ENCODE measurements at regions not wholly inside any gene's neighbourhood (a gene's known extent, or its start where the extent isn't known, plus 50 kb on each side); places are given as distances from the start of the nearest gene placed in this dataset.

- no peak for DNase-seq (ENCODE audit: low read depth)
Measured at GRCh38 chr19:30704771-30705330, 332.7 kb downstream of the ZNF536 start.

GRCh38 chr19:30703645-30704044 is 331.5 kb downstream of the ZNF536 start:
- no peak for DNase-seq (ENCODE audit: low read depth)

GRCh38 chr19:30701178-30701577 is 329.0 kb downstream of the ZNF536 start:
- no peak for DNase-seq (ENCODE audit: low read depth)

- no peak for DNase-seq (ENCODE audit: low read depth)
Measured at GRCh38 chr19:30699871-30700280, 327.7 kb downstream of the ZNF536 start.

GRCh38 chr19:30696514-30696913 is 324.3 kb downstream of the ZNF536 start:
- DNase-seq (ENCODE audit: low read depth) = peak; percentile 82

GRCh38 chr19:30695171-30695875 is 323.1 kb downstream of the ZNF536 start:
- no peak for DNase-seq (ENCODE audit: low read depth)

GRCh38 chr19:30694156-30694755 is 322.1 kb downstream of the ZNF536 start:
- no peak for DNase-seq (ENCODE audit: low read depth)

GRCh38 chr19:30692879-30693503 is 320.8 kb downstream of the ZNF536 start:
- DNase-seq (ENCODE audit: low read depth) = no peak

- DNase-seq (ENCODE audit: low read depth) = peak; percentile 50
Measured at GRCh38 chr19:30692181-30692811, 320.1 kb downstream of the ZNF536 start.

GRCh38 chr19:30691819-30692166 is 319.6 kb downstream of the ZNF536 start:
- DNase-seq (ENCODE audit: low read depth) = no peak

- no peak for DNase-seq (ENCODE audit: low read depth)
Measured at GRCh38 chr19:30690935-30691818, 319.0 kb downstream of the ZNF536 start.

GRCh38 chr19:30690525-30690924 is 318.3 kb downstream of the ZNF536 start:
- DNase-seq (ENCODE audit: low read depth) = no peak

GRCh38 chr19:30689474-30689873 is 317.3 kb downstream of the ZNF536 start:
- DNase-seq (ENCODE audit: low read depth) = no peak

- DNase-seq (ENCODE audit: low read depth) = no peak
Measured at GRCh38 chr19:30688696-30689095, 316.5 kb downstream of the ZNF536 start.

GRCh38 chr19:30686826-30687566 is 314.8 kb downstream of the ZNF536 start:
- DNase-seq (ENCODE audit: low read depth) = no peak

GRCh38 chr19:30686176-30686820 is 314.1 kb downstream of the ZNF536 start:
- no peak for DNase-seq (ENCODE audit: low read depth)

GRCh38 chr19:30685426-30686000 is 313.3 kb downstream of the ZNF536 start:
- DNase-seq (ENCODE audit: low read depth) = no peak

GRCh38 chr19:30684613-30685012 is 312.4 kb downstream of the ZNF536 start:
- DNase-seq (ENCODE audit: low read depth) = no peak

- DNase-seq (ENCODE audit: low read depth) = peak; percentile 89
Measured at GRCh38 chr19:30682999-30683536, 310.9 kb downstream of the ZNF536 start.
